ENCODE measurements at regions not wholly inside any gene's neighbourhood (a gene's known extent, or its start where the extent isn't known, plus 50 kb on each side); places are given as distances from the start of the nearest gene placed in this dataset.

DNA sequence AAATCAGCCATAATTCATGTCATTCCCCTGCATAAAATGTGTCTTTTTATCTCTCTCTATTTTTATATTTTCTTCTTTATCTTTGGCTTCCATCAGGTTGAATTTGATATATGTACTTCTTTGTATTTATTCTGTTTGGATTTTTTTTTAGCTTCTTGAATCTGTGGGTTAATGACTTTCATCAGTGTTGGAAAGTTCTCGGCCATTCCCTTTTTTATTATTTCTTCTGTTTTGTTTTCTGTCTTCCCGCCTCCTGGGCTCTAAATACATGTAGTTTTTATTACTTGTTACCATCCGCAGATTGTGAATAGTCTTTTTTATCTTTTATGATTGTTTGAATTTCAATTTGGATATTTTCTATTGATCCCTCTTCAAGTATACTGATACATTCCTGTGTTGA is 637.5 kb downstream of the NPHP4 start:
- Histone ChIP-seq H3K27ac (ENCODE audit: control insufficient read depth, insufficient read depth) (no peak overlapping the region), H3K79me2 (ENCODE audit: control insufficient read depth, insufficient read depth, low read length) (no peaks in the 10 kb centered on the region), H3K27me3 (replicated peaks in 1 of 2; ENCODE audit: control insufficient read depth in 2 of 2, insufficient read depth in 2 of 2, low read length in 1 of 2) (no peaks in the 10 kb centered on the region), H3K4me2 (ENCODE audit: control insufficient read depth, insufficient read depth) (no peak overlapping the region), H3K4me1 (ENCODE audit: control insufficient read depth, insufficient read depth, low read length) (no peaks in the 10 kb centered on the region), H3K4me3 (no peak overlapping the region), H3K36me3 (ENCODE audit: control insufficient read depth in 2 of 2, insufficient read depth in 2 of 2, low read length in 1 of 2) (no peaks in the 10 kb centered on the region), H3K9ac (ENCODE audit: control insufficient read depth, insufficient read depth, low read length) (no peak overlapping the region), H2AFZ (ENCODE audit: control insufficient read depth, low read depth, low read length) (no peak overlapping the region), H3K9me3 (replicated peaks; ENCODE audit: control insufficient read depth, insufficient read depth, low read length) (no peaks in the 10 kb centered on the region), H4K20me1 (ENCODE audit: control insufficient read depth, insufficient read depth) (no peaks in the 10 kb centered on the region)
- RAD21 ChIA-PET (ENCODE audit: unreplicated experiment), result no interaction called here
- no peak for TF ChIP-seq NRF1 (conservative IDR thresholded peaks at IDR 0.05; ENCODE audit: low read depth, low read length)
- TF ChIP-seq, protein P1, sequence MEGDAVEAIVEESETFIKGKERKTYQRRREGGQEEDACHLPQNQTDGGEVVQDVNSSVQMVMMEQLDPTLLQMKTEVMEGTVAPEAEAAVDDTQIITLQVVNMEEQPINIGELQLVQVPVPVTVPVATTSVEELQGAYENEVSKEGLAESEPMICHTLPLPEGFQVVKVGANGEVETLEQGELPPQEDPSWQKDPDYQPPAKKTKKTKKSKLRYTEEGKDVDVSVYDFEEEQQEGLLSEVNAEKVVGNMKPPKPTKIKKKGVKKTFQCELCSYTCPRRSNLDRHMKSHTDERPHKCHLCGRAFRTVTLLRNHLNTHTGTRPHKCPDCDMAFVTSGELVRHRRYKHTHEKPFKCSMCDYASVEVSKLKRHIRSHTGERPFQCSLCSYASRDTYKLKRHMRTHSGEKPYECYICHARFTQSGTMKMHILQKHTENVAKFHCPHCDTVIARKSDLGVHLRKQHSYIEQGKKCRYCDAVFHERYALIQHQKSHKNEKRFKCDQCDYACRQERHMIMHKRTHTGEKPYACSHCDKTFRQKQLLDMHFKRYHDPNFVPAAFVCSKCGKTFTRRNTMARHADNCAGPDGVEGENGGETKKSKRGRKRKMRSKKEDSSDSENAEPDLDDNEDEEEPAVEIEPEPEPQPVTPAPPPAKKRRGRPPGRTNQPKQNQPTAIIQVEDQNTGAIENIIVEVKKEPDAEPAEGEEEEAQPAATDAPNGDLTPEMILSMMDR (IDR thresholded peaks at IDR 0.05 in 2 of 3, conservative IDR thresholded peaks at IDR 0.05 in 1 of 3; ENCODE audit: control insufficient read depth in 2 of 3, extremely low read depth in 1 of 3, insufficient read depth in 1 of 3, low read depth in 3 of 3, low read length in 3 of 3), result no peak
- TF ChIP-seq ZBED1 (IDR thresholded peaks at IDR 0.05; ENCODE audit: borderline replicate concordance), result no peak
- no peak for TF ChIP-seq STAT3 (IDR thresholded peaks at IDR 0.05; ENCODE audit: low read depth, low read length)
- no peak for TF ChIP-seq SREBF1 (IDR thresholded peaks at IDR 0.05; ENCODE audit: low read length)
- SMC1A ChIA-PET (ENCODE audit: uncharacterized antibody, unreplicated experiment), result no interaction called here
- no TSS peak for BruUV-seq (replicated peaks)
- WGBS (ENCODE audit: insufficient coverage, insufficient replicate concordance, low lambda C conversion rate, missing lambda C conversion rate), result 0% methylated on average over 3 of the region's 3 CpGs
- intact Hi-C loops (cut with micrococcal nuclease; ENCODE audit: unreplicated experiment), result no loop called here
- in situ Hi-C loops (cut with MboI), result no loop called here
- POLR2A ChIA-PET, result no interaction called here
- DNase-seq (ENCODE audit: low read depth, low spot score), result no peak
- FAIRE-seq, result no peak
- ATAC-seq, result no peak
- CTCF ChIA-PET, result no interaction called here

DNA sequence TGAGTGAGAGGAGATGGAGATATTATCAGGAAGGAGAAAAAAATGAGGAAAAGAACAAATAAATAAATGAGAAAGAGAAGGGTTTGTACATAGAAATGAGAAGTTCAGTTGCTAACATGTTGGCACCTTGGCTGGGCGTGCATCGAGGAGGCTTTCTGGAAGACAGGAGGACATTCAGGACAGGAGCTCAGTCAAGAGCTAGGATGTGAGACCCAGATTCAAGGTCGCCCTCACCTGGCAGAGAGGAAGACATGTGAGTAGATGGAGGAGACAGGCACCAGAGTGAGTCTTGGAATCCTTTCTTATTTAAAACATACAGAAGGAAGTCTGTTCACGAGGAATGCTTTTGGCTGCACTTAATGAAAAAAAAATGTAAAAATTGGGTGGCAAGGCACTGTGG is 640.9 kb downstream of the NPHP4 start:
- 10% methylated on average over 4 of the region's 4 CpGs for WGBS (ENCODE audit: insufficient coverage, insufficient replicate concordance, low lambda C conversion rate, missing lambda C conversion rate)
- FAIRE-seq, result no peak
- no peaks in the 10 kb centered on the region for H3K4me1 ChIP-seq (ENCODE audit: control insufficient read depth, insufficient read depth, low read length)
- POLR2A ChIA-PET, result no interaction called here
- H3K4me3 ChIP-seq, result no peak overlapping the region
- CTCF ChIA-PET, result no interaction called here
- no peaks in the 10 kb centered on the region for H3K79me2 ChIP-seq (ENCODE audit: control insufficient read depth, insufficient read depth, low read length)
- intact Hi-C loops (cut with micrococcal nuclease; ENCODE audit: unreplicated experiment), result no loop called here
- H3K36me3 ChIP-seq (ENCODE audit: control insufficient read depth in 2 of 2, insufficient read depth in 2 of 2, low read length in 1 of 2), result no peaks in the 10 kb centered on the region
- H3K9me3 ChIP-seq (replicated peaks; ENCODE audit: control insufficient read depth, insufficient read depth, low read length), result no peaks in the 10 kb centered on the region
- RAD21 ChIA-PET (ENCODE audit: unreplicated experiment), result no interaction called here
- H2AFZ ChIP-seq (ENCODE audit: control insufficient read depth, low read depth, low read length), result no peak overlapping the region
- H3K27ac ChIP-seq (ENCODE audit: control insufficient read depth, insufficient read depth), result no peak overlapping the region
- in situ Hi-C loops (cut with MboI), result no loop called here
- SMC1A ChIA-PET (ENCODE audit: uncharacterized antibody, unreplicated experiment), result no interaction called here
- H4K20me1 ChIP-seq (ENCODE audit: control insufficient read depth, insufficient read depth), result no peaks in the 10 kb centered on the region
- no peak for ATAC-seq
- BruUV-seq (replicated peaks), result no TSS peak
- H3K4me2 ChIP-seq (ENCODE audit: control insufficient read depth, insufficient read depth), result no peak overlapping the region
- DNase-seq (ENCODE audit: low read depth, low spot score), result no peak
- H3K27me3 ChIP-seq (replicated peaks in 1 of 2; ENCODE audit: control insufficient read depth in 2 of 2, insufficient read depth in 2 of 2, low read length in 1 of 2), result no peaks in the 10 kb centered on the region
- H3K9ac ChIP-seq (ENCODE audit: control insufficient read depth, insufficient read depth, low read length), result no peak overlapping the region
- TF ChIP-seq TCF3 (IDR thresholded peaks at IDR 0.05; ENCODE audit: borderline replicate concordance, insufficient read depth, low read depth, low read length) (no peak), BMI1 (IDR thresholded peaks at IDR 0.05; ENCODE audit: borderline replicate concordance) (no peak), STAT1 (conservative IDR thresholded peaks at IDR 0.05) (no peak), TCF7 (IDR thresholded peaks at IDR 0.05; ENCODE audit: borderline replicate concordance) (no peak), FOXM1 (IDR thresholded peaks at IDR 0.05; ENCODE audit: low read depth, low read length) (no peak), SUPT20H (IDR thresholded peaks at IDR 0.05; ENCODE audit: borderline replicate concordance, control insufficient read depth, low read depth, low read length) (no peak), WRNIP1 (IDR thresholded peaks at IDR 0.05; ENCODE audit: borderline replicate concordance, low read depth, low read length) (no peak), PAX5 (IDR thresholded peaks at IDR 0.05; ENCODE audit: borderline replicate concordance, low read depth, low read length) (no peak), RFX5 (IDR thresholded peaks at IDR 0.05; ENCODE audit: low read depth, low read length) (no peak)
- TF ChIP-seq, protein P2, sequence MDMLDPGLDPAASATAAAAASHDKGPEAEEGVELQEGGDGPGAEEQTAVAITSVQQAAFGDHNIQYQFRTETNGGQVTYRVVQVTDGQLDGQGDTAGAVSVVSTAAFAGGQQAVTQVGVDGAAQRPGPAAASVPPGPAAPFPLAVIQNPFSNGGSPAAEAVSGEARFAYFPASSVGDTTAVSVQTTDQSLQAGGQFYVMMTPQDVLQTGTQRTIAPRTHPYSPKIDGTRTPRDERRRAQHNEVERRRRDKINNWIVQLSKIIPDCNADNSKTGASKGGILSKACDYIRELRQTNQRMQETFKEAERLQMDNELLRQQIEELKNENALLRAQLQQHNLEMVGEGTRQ (IDR thresholded peaks at IDR 0.05; ENCODE audit: borderline replicate concordance, low read depth, low read length), result no peak
- TF ChIP-seq, protein P3, sequence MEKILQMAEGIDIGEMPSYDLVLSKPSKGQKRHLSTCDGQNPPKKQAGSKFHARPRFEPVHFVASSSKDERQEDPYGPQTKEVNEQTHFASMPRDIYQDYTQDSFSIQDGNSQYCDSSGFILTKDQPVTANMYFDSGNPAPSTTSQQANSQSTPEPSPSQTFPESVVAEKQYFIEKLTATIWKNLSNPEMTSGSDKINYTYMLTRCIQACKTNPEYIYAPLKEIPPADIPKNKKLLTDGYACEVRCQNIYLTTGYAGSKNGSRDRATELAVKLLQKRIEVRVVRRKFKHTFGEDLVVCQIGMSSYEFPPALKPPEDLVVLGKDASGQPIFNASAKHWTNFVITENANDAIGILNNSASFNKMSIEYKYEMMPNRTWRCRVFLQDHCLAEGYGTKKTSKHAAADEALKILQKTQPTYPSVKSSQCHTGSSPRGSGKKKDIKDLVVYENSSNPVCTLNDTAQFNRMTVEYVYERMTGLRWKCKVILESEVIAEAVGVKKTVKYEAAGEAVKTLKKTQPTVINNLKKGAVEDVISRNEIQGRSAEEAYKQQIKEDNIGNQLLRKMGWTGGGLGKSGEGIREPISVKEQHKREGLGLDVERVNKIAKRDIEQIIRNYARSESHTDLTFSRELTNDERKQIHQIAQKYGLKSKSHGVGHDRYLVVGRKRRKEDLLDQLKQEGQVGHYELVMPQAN (conservative IDR thresholded peaks at IDR 0.05), result no peak
